ENCODE measurements at regions not wholly inside any gene's neighbourhood (a gene's known extent, or its start where the extent isn't known, plus 50 kb on each side); places are given as distances from the start of the nearest gene placed in this dataset.

- H3K4me2 ChIP-seq (ENCODE audit: insufficient read depth, low read length, poor library complexity, severe bottlenecking) = no peak overlapping the region
- no peak for DNase-seq (ENCODE audit: low spot score)
- H3K4me1 ChIP-seq (ENCODE audit: control insufficient read depth in 2 of 2, insufficient read depth in 1 of 2, low read depth in 1 of 2, low read length in 2 of 2) = no peaks in the 10 kb centered on the region
- no peak overlapping the region for H4K91ac ChIP-seq (ENCODE audit: low read depth, low read length, poor library complexity)
- no peaks in the 10 kb centered on the region for H3K79me1 ChIP-seq (ENCODE audit: low read depth, low read length)
- no peak overlapping the region for H3K27ac ChIP-seq (replicated peaks; ENCODE audit: low read length)
- no CpG with 5 or more reads among the region's 1 CpG for WGBS, 2 donors (ENCODE audit: extremely low coverage in 2 of 2, insufficient read length in 2 of 2, insufficient replicate concordance in 1 of 2)
- no peaks in the 10 kb centered on the region for H3K36me3 ChIP-seq (replicated peaks in 1 of 2; ENCODE audit: control insufficient read depth in 2 of 2, insufficient read depth in 2 of 2, low read length in 2 of 2)
- H3K18ac ChIP-seq (ENCODE audit: low read length) = no peak overlapping the region
- H2BK12ac ChIP-seq (ENCODE audit: low read length) = no peak overlapping the region
- no peak overlapping the region for H2BK120ac ChIP-seq (ENCODE audit: low read depth, low read length)
- no peak overlapping the region for H3K4ac ChIP-seq (ENCODE audit: low read length)
- no peak overlapping the region for H3K9ac ChIP-seq (ENCODE audit: low read depth, low read length, poor library complexity)
- H3K14ac ChIP-seq (ENCODE audit: low read length) = no peak overlapping the region
- H4K8ac ChIP-seq (ENCODE audit: low read depth, low read length) = no peak overlapping the region
- peaks cover 0 to 4% (median 0%) of the 10 kb centered on the region in 3 experiments for H3K27me3 ChIP-seq (ENCODE audit: control insufficient read depth in 3 of 3, insufficient read depth in 3 of 3, low read depth in 1 of 3, low read length in 3 of 3)
- H2BK15ac ChIP-seq (ENCODE audit: low read length) = no peak overlapping the region
- no peak overlapping the region for H2AK5ac ChIP-seq (ENCODE audit: low read depth, low read length)
- no peak overlapping the region for H3K4me3 ChIP-seq (ENCODE audit: low read length in 2 of 2)
- no peak overlapping the region for H2AFZ ChIP-seq (ENCODE audit: low read length)
- H3K9me3 ChIP-seq (replicated peaks in 1 of 2; ENCODE audit: control insufficient read depth in 2 of 2, insufficient read depth in 1 of 2, low read depth in 1 of 2, low read length in 2 of 2) = peaks cover 0 to 1% of the 10 kb centered on the region in 2 donors
- H3K23ac ChIP-seq (ENCODE audit: low read depth, low read length, poor library complexity) = no peak overlapping the region
- no peak overlapping the region for H2BK5ac ChIP-seq (ENCODE audit: low read length)
These were observed 156.4 kb upstream of the AKIRIN2 start for GRCh38 chr6:87858440-87858839.

GRCh38 chr6:87851674-87852299 lies 149.8 kb upstream of the AKIRIN2 start:
- H2BK5ac ChIP-seq (ENCODE audit: low read length) = no peak overlapping the region
- H4K91ac ChIP-seq (ENCODE audit: low read depth, low read length, poor library complexity) = no peak overlapping the region
- no peak overlapping the region for H2BK12ac ChIP-seq (ENCODE audit: low read length)
- WGBS, 2 donors (ENCODE audit: extremely low coverage in 2 of 2, insufficient read length in 2 of 2, insufficient replicate concordance in 1 of 2) = no CpG with 5 or more reads among the region's 4 CpGs
- H2AFZ ChIP-seq (ENCODE audit: low read length) = no peak overlapping the region
- no peak overlapping the region for H3K23ac ChIP-seq (ENCODE audit: low read depth, low read length, poor library complexity)
- no peaks in the 10 kb centered on the region for H3K79me1 ChIP-seq (ENCODE audit: low read depth, low read length)
- no peaks in the 10 kb centered on the region for H3K36me3 ChIP-seq (replicated peaks in 1 of 2; ENCODE audit: control insufficient read depth in 2 of 2, insufficient read depth in 2 of 2, low read length in 2 of 2)
- H2AK5ac ChIP-seq (ENCODE audit: low read depth, low read length) = no peak overlapping the region
- H3K27me3 ChIP-seq (ENCODE audit: control insufficient read depth in 3 of 3, insufficient read depth in 3 of 3, low read depth in 1 of 3, low read length in 3 of 3) = no peaks in the 10 kb centered on the region
- H3K4me1 ChIP-seq (ENCODE audit: control insufficient read depth in 2 of 2, insufficient read depth in 1 of 2, low read depth in 1 of 2, low read length in 2 of 2) = no peaks in the 10 kb centered on the region
- no peak overlapping the region for H4K8ac ChIP-seq (ENCODE audit: low read depth, low read length)
- H3K4me3 ChIP-seq (ENCODE audit: low read length in 2 of 2) = no peak overlapping the region
- H3K27ac ChIP-seq (replicated peaks; ENCODE audit: low read length) = no peak overlapping the region
- no peak overlapping the region for H2BK120ac ChIP-seq (ENCODE audit: low read depth, low read length)
- H3K9me3 ChIP-seq (replicated peaks in 1 of 2; ENCODE audit: control insufficient read depth in 2 of 2, insufficient read depth in 1 of 2, low read depth in 1 of 2, low read length in 2 of 2) = no peaks in the 10 kb centered on the region
- no peak overlapping the region for H3K18ac ChIP-seq (ENCODE audit: low read length)
- no peak overlapping the region for H3K14ac ChIP-seq (ENCODE audit: low read length)
- no peak for DNase-seq (ENCODE audit: low spot score)
- H3K9ac ChIP-seq (ENCODE audit: low read depth, low read length, poor library complexity) = no peak overlapping the region
- H3K4ac ChIP-seq (ENCODE audit: low read length) = no peak overlapping the region
- H2BK15ac ChIP-seq (ENCODE audit: low read length) = no peak overlapping the region
- H3K4me2 ChIP-seq (ENCODE audit: insufficient read depth, low read length, poor library complexity, severe bottlenecking) = no peak overlapping the region

GRCh38 chr6:87848616-87849015 lies 146.6 kb upstream of the AKIRIN2 start:
- Histone ChIP-seq H4K91ac (ENCODE audit: low read depth, low read length, poor library complexity) (no peak overlapping the region), H3K23ac (ENCODE audit: low read depth, low read length, poor library complexity) (no peak overlapping the region), H3K4me2 (ENCODE audit: insufficient read depth, low read length, poor library complexity, severe bottlenecking) (no peak overlapping the region), H3K27ac (replicated peaks; ENCODE audit: low read length) (no peak overlapping the region), H3K14ac (ENCODE audit: low read length) (no peak overlapping the region), H3K36me3 (replicated peaks in 1 of 2; ENCODE audit: control insufficient read depth in 2 of 2, insufficient read depth in 2 of 2, low read length in 2 of 2) (no peaks in the 10 kb centered on the region), H3K4me1 (ENCODE audit: control insufficient read depth in 2 of 2, insufficient read depth in 1 of 2, low read depth in 1 of 2, low read length in 2 of 2) (no peaks in the 10 kb centered on the region), H2BK5ac (ENCODE audit: low read length) (no peak overlapping the region), H3K79me1 (ENCODE audit: low read depth, low read length) (no peaks in the 10 kb centered on the region), H3K18ac (ENCODE audit: low read length) (no peak overlapping the region), H4K8ac (ENCODE audit: low read depth, low read length) (no peak overlapping the region), H2BK15ac (ENCODE audit: low read length) (no peak overlapping the region), H2AFZ (ENCODE audit: low read length) (no peak overlapping the region), H3K27me3 (ENCODE audit: control insufficient read depth in 3 of 3, insufficient read depth in 3 of 3, low read depth in 1 of 3, low read length in 3 of 3) (no peaks in the 10 kb centered on the region), H3K4me3 (ENCODE audit: low read length in 2 of 2) (no peak overlapping the region), H2BK120ac (ENCODE audit: low read depth, low read length) (no peak overlapping the region), H3K4ac (ENCODE audit: low read length) (no peak overlapping the region), H2BK12ac (ENCODE audit: low read length) (no peak overlapping the region), H2AK5ac (ENCODE audit: low read depth, low read length) (no peak overlapping the region), H3K9ac (ENCODE audit: low read depth, low read length, poor library complexity) (no peak overlapping the region), H3K9me3 (replicated peaks in 1 of 2; ENCODE audit: control insufficient read depth in 2 of 2, insufficient read depth in 1 of 2, low read depth in 1 of 2, low read length in 2 of 2) (no peaks in the 10 kb centered on the region)
- WGBS, 2 donors (ENCODE audit: extremely low coverage in 2 of 2, insufficient read length in 2 of 2, insufficient replicate concordance in 1 of 2) = no CpG with 5 or more reads among the region's 3 CpGs
- no peak for DNase-seq (ENCODE audit: low spot score)

- Histone ChIP-seq H3K27ac (replicated peaks; ENCODE audit: low read length) (no peak overlapping the region), H2BK15ac (ENCODE audit: low read length) (no peak overlapping the region), H2BK120ac (ENCODE audit: low read depth, low read length) (no peak overlapping the region), H3K4me2 (ENCODE audit: insufficient read depth, low read length, poor library complexity, severe bottlenecking) (no peak overlapping the region), H3K9ac (ENCODE audit: low read depth, low read length, poor library complexity) (no peak overlapping the region), H3K4ac (ENCODE audit: low read length) (no peak overlapping the region), H3K23ac (ENCODE audit: low read depth, low read length, poor library complexity) (no peak overlapping the region), H2BK5ac (ENCODE audit: low read length) (no peak overlapping the region), H4K91ac (ENCODE audit: low read depth, low read length, poor library complexity) (no peak overlapping the region), H3K18ac (ENCODE audit: low read length) (no peak overlapping the region), H2AFZ (ENCODE audit: low read length) (no peak overlapping the region), H3K36me3 (replicated peaks in 1 of 2; ENCODE audit: control insufficient read depth in 2 of 2, insufficient read depth in 2 of 2, low read length in 2 of 2) (no peaks in the 10 kb centered on the region), H2AK5ac (ENCODE audit: low read depth, low read length) (no peak overlapping the region), H3K9me3 (replicated peaks in 1 of 2; ENCODE audit: control insufficient read depth in 2 of 2, insufficient read depth in 1 of 2, low read depth in 1 of 2, low read length in 2 of 2) (no peaks in the 10 kb centered on the region), H3K4me1 (ENCODE audit: control insufficient read depth in 2 of 2, insufficient read depth in 1 of 2, low read depth in 1 of 2, low read length in 2 of 2) (no peaks in the 10 kb centered on the region), H3K27me3 (ENCODE audit: control insufficient read depth in 3 of 3, insufficient read depth in 3 of 3, low read depth in 1 of 3, low read length in 3 of 3) (no peaks in the 10 kb centered on the region), H3K14ac (ENCODE audit: low read length) (no peak overlapping the region), H3K79me1 (ENCODE audit: low read depth, low read length) (no peaks in the 10 kb centered on the region), H2BK12ac (ENCODE audit: low read length) (no peak overlapping the region), H3K4me3 (ENCODE audit: low read length in 2 of 2) (no peak overlapping the region), H4K8ac (ENCODE audit: low read depth, low read length) (no peak overlapping the region)
- DNase-seq (ENCODE audit: low spot score) = no peak
- no CpG with 5 or more reads among the region's 1 CpG for WGBS, 2 donors (ENCODE audit: extremely low coverage in 2 of 2, insufficient read length in 2 of 2, insufficient replicate concordance in 1 of 2)
These were observed 145.8 kb upstream of the AKIRIN2 start for GRCh38 chr6:87847830-87848210.

All from neuronal stem cell (in vitro differentiated cells).